PFSK-1 (cell line): ENCODE measurements at regions not wholly inside any gene's neighbourhood (a gene's known extent, or its start where the extent isn't known, plus 50 kb on each side); places are given as distances from the start of the nearest gene placed in this dataset.

Experiments used
- POLR2AphosphoS5 ChIP-seq: IDR thresholded peaks from 2 replicates; pipeline ENCODE4 v1.6.1; 2012; ENCODE audit warnings: low read depth, mild to moderate bottlenecking, control low read depth, low read length, moderate library complexity
- SIN3A ChIP-seq: IDR thresholded peaks from 2 replicates; pipeline ENCODE4 v1.6.1; 2012; ENCODE audit warnings: mild to moderate bottlenecking, low read length, moderate library complexity, borderline replicate concordance; ENCODE audit not compliant: insufficient read depth
- TAF1 ChIP-seq: IDR thresholded peaks from 2 replicates; pipeline ENCODE4 v1.6.1; 2012; ENCODE audit warnings: low read length, control low read depth, borderline replicate concordance; ENCODE audit not compliant: insufficient read depth
- TF ChIP-seq, protein P1 (sequence below), 2 experiments: IDR thresholded peaks; 2 replicates each; pipeline versions ENCODE4 v1.6.1 to v1.8.0; 2011 to 2012; ENCODE audit warnings: low read depth in 2 of 2, low read length in 2 of 2, control low read depth in 1 of 2, inconsistent platforms in 1 of 2, mild to moderate bottlenecking in 1 of 2, moderate library complexity in 1 of 2; ENCODE audit not compliant: insufficient read depth in 1 of 2

DNA sequence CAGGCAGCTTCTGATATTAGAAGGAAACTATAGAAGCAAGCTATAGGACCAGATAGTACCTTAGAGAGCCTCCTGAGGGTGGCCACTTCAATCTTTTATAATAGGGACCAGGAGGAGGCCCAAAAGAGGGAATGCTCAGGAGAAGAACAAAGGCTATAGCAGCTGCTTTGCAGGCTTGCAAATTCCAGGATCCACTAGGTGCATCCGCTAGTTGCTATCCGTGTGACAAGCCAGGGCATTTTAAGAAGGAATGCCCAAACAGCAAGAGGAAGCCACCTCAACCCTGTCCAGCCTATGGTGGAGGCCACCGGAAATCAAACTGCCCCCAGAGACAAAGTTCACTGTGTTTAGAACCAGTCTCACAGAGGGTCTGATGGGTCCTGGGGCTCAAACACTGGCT is 192.6 kb upstream of the KIF2B start:
- no peak for TF ChIP-seq POLR2AphosphoS5
- TF ChIP-seq, protein P1, sequence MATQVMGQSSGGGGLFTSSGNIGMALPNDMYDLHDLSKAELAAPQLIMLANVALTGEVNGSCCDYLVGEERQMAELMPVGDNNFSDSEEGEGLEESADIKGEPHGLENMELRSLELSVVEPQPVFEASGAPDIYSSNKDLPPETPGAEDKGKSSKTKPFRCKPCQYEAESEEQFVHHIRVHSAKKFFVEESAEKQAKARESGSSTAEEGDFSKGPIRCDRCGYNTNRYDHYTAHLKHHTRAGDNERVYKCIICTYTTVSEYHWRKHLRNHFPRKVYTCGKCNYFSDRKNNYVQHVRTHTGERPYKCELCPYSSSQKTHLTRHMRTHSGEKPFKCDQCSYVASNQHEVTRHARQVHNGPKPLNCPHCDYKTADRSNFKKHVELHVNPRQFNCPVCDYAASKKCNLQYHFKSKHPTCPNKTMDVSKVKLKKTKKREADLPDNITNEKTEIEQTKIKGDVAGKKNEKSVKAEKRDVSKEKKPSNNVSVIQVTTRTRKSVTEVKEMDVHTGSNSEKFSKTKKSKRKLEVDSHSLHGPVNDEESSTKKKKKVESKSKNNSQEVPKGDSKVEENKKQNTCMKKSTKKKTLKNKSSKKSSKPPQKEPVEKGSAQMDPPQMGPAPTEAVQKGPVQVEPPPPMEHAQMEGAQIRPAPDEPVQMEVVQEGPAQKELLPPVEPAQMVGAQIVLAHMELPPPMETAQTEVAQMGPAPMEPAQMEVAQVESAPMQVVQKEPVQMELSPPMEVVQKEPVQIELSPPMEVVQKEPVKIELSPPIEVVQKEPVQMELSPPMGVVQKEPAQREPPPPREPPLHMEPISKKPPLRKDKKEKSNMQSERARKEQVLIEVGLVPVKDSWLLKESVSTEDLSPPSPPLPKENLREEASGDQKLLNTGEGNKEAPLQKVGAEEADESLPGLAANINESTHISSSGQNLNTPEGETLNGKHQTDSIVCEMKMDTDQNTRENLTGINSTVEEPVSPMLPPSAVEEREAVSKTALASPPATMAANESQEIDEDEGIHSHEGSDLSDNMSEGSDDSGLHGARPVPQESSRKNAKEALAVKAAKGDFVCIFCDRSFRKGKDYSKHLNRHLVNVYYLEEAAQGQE (IDR thresholded peaks at IDR 0.05; ENCODE audit: insufficient read depth in 1 of 2, low read depth in 2 of 2, low read length in 2 of 2), result no peak
- TF ChIP-seq TAF1, result no peak
- no peak for TF ChIP-seq SIN3A
